IMR-90 (cell line): ENCODE measurements at regions not wholly inside any gene's neighbourhood (a gene's known extent, or its start where the extent isn't known, plus 50 kb on each side); places are given as distances from the start of the nearest gene placed in this dataset.
"Not testable (repeated sequence)": the region's sequence is repeated elsewhere in the genome, so short reads cannot be mapped to it uniquely, and the experiment has no call there.

Source experiments
- ATAC-seq: fragments of 200-7000 bp; cut with Tn5 transposase; 2 replicates; pipeline ENCODE4 v1.9.1; 2020; ENCODE audit warnings: low read depth, mild to moderate bottlenecking, moderate library complexity
- BruUV-seq: library from RNA; stranded (reverse); fragments of 400-500 nt; replicated peaks from 2 replicates; lab custom pipeline; 2021; lab: Mats Ljungman, UMichigan
- CTCF ChIA-PET: fragments of 300-600 bp; formaldehyde crosslinking; extraction: SDS; loops from one replicate; lab custom pipeline; 2021; ENCODE audit warnings: antibody characterized with exemption; lab: Yijun Ruan, JAX
- POLR2A ChIA-PET: fragments of 300-600 bp; sonication (Branson Sonifier 250); formaldehyde crosslinking; loops from one replicate; lab custom pipeline; 2022; ENCODE audit warnings: antibody characterized with exemption; ENCODE audit not compliant: unreplicated experiment; lab: Charles Lee
- DNase-seq: peaks from one replicate; pipeline ENCODE4 v3.0.0; 2013
- H2AFZ ChIP-seq: replicated peaks from 2 replicates; pipeline ENCODE3; 2013; ENCODE audit warnings: low read length, mild to moderate bottlenecking; ENCODE audit not compliant: poor library complexity
- H2AK5ac ChIP-seq: 2 replicates; pipeline ENCODE4 v1.6.1; 2013; ENCODE audit warnings: low read depth, low read length, inconsistent platforms
- H2AK9ac ChIP-seq: replicated peaks from 2 replicates; pipeline ENCODE3; 2013; ENCODE audit warnings: mild to moderate bottlenecking, low read depth, low read length, moderate library complexity; ENCODE audit not compliant: poor library complexity
- H2BK120ac ChIP-seq: 2 replicates; pipeline ENCODE4 v1.6.1; 2013; ENCODE audit warnings: low read depth, low read length, inconsistent platforms
- H2BK15ac ChIP-seq: 3 replicates; pipeline ENCODE4 v1.6.1; 2013; ENCODE audit warnings: low read depth, low read length, inconsistent platforms
- H2BK20ac ChIP-seq: 2 replicates; pipeline ENCODE4 v1.6.1; 2013; ENCODE audit warnings: low read depth, mild to moderate bottlenecking, inconsistent platforms, low read length, moderate library complexity
- H2BK5ac ChIP-seq: 2 replicates; pipeline ENCODE4 v1.6.1; 2013; ENCODE audit warnings: mild to moderate bottlenecking, low read depth, low read length, inconsistent platforms; ENCODE audit not compliant: poor library complexity, severe bottlenecking
- H3K14ac ChIP-seq: replicated peaks from 2 replicates; pipeline ENCODE4 v1.6.1; 2013; ENCODE audit warnings: low read depth, low read length, inconsistent platforms
- H3K18ac ChIP-seq: 2 replicates; pipeline ENCODE4 v1.6.1; 2013; ENCODE audit warnings: low read depth, low read length, control low read depth
- H3K23ac ChIP-seq: 2 replicates; pipeline ENCODE4 v1.6.1; 2013; ENCODE audit warnings: low read depth, low read length, inconsistent platforms
- H3K27ac ChIP-seq: 2 replicates; pipeline ENCODE4 v1.5.1; 2013; ENCODE audit warnings: mild to moderate bottlenecking, control low read depth, low read length; ENCODE audit not compliant: insufficient read depth
- H3K27me3 ChIP-seq: 2 replicates; pipeline ENCODE4 v1.6.1; 2013; ENCODE audit warnings: low read length; ENCODE audit not compliant: control insufficient read depth, insufficient read depth
- H3K36me3 ChIP-seq: 2 replicates; pipeline ENCODE4 v1.6.1; 2013; ENCODE audit warnings: low read length, mixed read lengths; ENCODE audit not compliant: control insufficient read depth, insufficient read depth
- H3K4ac ChIP-seq: 2 replicates; pipeline ENCODE4 v1.6.1; 2013; ENCODE audit warnings: low read depth, low read length, inconsistent platforms
- H3K4me1 ChIP-seq: 2 replicates; pipeline ENCODE4 v1.6.1; 2013; ENCODE audit warnings: low read length, mixed read lengths; ENCODE audit not compliant: control insufficient read depth, insufficient read depth
- H3K4me2 ChIP-seq: 2 replicates; pipeline ENCODE4 v1.6.1; 2013; ENCODE audit warnings: low read depth, mild to moderate bottlenecking, control low read depth, low read length, moderate library complexity
- H3K4me3 ChIP-seq: 2 replicates; pipeline ENCODE4 v1.5.1; 2013; ENCODE audit warnings: low read depth, mild to moderate bottlenecking, control low read depth, low read length, moderate library complexity; ENCODE audit not compliant: insufficient read depth
- H3K56ac ChIP-seq: 2 replicates; pipeline ENCODE4 v1.6.1; 2013; ENCODE audit warnings: low read length, inconsistent platforms; ENCODE audit not compliant: insufficient read depth; ENCODE audit errors: extremely low read depth
- H3K79me1 ChIP-seq, 2 experiments: 2 replicates each; pipeline ENCODE4 v1.6.1; 2013; ENCODE audit warnings: low read length in 2 of 2, inconsistent platforms in 1 of 2, low read depth in 1 of 2
- H3K9ac ChIP-seq: 2 replicates; pipeline ENCODE4 v1.6.1; 2013; ENCODE audit warnings: low read depth, low read length, control low read depth
- H3K9me1 ChIP-seq: 2 replicates; pipeline ENCODE4 v1.6.1; 2013; ENCODE audit warnings: low read length, inconsistent platforms; ENCODE audit not compliant: insufficient read depth
- H3K9me3 ChIP-seq: 2 replicates; pipeline ENCODE4 v1.6.1; 2013; ENCODE audit warnings: low read length; ENCODE audit not compliant: control insufficient read depth, insufficient read depth
- H4K20me1 ChIP-seq: 2 replicates; pipeline ENCODE4 v1.6.1; 2013; ENCODE audit warnings: low read length, inconsistent platforms; ENCODE audit not compliant: insufficient read depth
- H4K5ac ChIP-seq: 2 replicates; pipeline ENCODE4 v1.6.1; 2013; ENCODE audit warnings: mild to moderate bottlenecking, low read depth, low read length, control low read depth
- H4K8ac ChIP-seq, 2 experiments: 2 replicates each; pipeline ENCODE4 v1.6.1; 2013; ENCODE audit warnings: low read depth in 2 of 2, low read length in 2 of 2, control low read depth in 1 of 2, inconsistent platforms in 1 of 2
- H4K91ac ChIP-seq: 2 replicates; pipeline ENCODE4 v1.6.1; 2013; ENCODE audit warnings: low read depth, low read length, inconsistent platforms; ENCODE audit not compliant: insufficient read depth
- WGBS, 2 experiments: methylation state at CpG; one replicate each; pipeline versions ENCODE4 v1.1.5 to v1.1.7; 2013; ENCODE audit warnings: missing lambda C conversion rate in 2 of 2; ENCODE audit not compliant: insufficient read length in 1 of 2; ENCODE audit errors: extremely low coverage in 2 of 2; 5-methylcytosine and 5-hydroxymethylcytosine counted together
- dilution Hi-C: fragments of 300-500 bp; cut with HindIII; formaldehyde crosslinking; loops from one replicate; pipeline ENCODE4 v1.14.3; 2018; ENCODE audit warnings: low sequenced_read_pairs; ENCODE audit not compliant: unreplicated experiment
- in situ Hi-C: fragments of 300-500 bp; cut with MboI; formaldehyde crosslinking; loops from 3 replicates; pipeline ENCODE4 v1.14.3; 2019; ENCODE audit warnings: low sequenced_read_pairs, inconsistent platforms, mixed read lengths
- intact Hi-C: fragments of 100-400 bp; cut with micrococcal nuclease; formaldehyde crosslinking; loops from 2 replicates; pipeline ENCODE4 v1.10.0; 2022

DNA sequence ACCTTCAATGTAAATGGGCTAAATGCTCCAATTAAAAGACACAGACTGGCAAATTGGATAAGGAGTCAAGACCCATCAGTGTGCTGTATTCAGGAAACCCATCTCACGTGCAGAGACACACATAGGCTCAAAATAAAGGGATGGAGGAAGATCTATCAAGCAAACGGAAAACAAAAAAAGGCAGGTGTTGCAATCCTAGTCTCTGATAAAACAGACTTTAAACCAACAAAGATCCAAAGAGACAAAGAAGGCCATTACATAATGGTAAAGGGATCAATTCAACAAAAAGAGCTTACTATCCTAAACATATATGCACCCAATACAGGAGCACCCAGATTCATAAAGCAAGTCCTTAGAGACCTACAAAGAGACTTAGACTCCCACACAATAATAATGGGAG is 161.6 kb downstream of the AHSP start:
- BruUV-seq, CTCF ChIA-PET, H3K4me1 ChIP-seq, H3K18ac ChIP-seq, H3K36me3 ChIP-seq, H3K56ac ChIP-seq, H3K4ac ChIP-seq, H3K27me3 ChIP-seq, ATAC-seq, H3K79me1 ChIP-seq, H3K4me3 ChIP-seq, H3K9ac ChIP-seq, POLR2A ChIA-PET, H2AK9ac ChIP-seq, H3K27ac ChIP-seq, H2BK15ac ChIP-seq, intact Hi-C loops, H2BK120ac ChIP-seq, DNase-seq, H3K9me3 ChIP-seq, H4K8ac ChIP-seq, H4K5ac ChIP-seq, H4K20me1 ChIP-seq, H3K9me1 ChIP-seq, dilution Hi-C loops, H3K14ac ChIP-seq, H2BK20ac ChIP-seq, H3K4me2 ChIP-seq, H3K23ac ChIP-seq, H4K91ac ChIP-seq, H2AFZ ChIP-seq, H2BK5ac ChIP-seq, H2AK5ac ChIP-seq, in situ Hi-C loops: not testable (repeated sequence)
- no CpG with 5 or more reads among the region's 2 CpGs for WGBS, 2 experiments

DNA sequence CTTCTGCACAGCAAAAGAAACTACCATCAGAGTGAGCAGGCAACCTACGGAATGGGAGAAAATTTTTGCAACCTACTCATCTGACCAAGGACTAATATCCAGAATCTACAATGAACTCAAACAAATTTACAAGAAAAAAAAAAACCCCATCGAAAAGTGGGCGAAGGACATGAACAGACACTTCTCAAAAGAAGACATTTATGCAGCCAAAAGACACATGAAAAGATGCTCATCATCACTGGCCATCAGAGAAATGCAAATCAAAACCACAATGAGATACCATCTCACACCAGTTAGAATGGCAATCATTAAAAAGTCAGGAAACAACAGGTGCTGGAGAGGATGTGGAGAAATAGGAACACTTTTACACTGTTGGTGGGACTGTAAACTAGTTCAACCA is 164.6 kb downstream of the AHSP start:
- ATAC-seq, H3K23ac ChIP-seq, dilution Hi-C loops, H3K4me2 ChIP-seq, POLR2A ChIA-PET, H3K4ac ChIP-seq, H2AK5ac ChIP-seq, H3K14ac ChIP-seq, H3K56ac ChIP-seq, H3K18ac ChIP-seq, H4K20me1 ChIP-seq, H2AK9ac ChIP-seq, H3K79me1 ChIP-seq, H4K91ac ChIP-seq, H2AFZ ChIP-seq, BruUV-seq, H3K4me1 ChIP-seq, CTCF ChIA-PET, H3K27ac ChIP-seq, H2BK5ac ChIP-seq, H2BK15ac ChIP-seq, H3K27me3 ChIP-seq, H2BK120ac ChIP-seq, H3K9ac ChIP-seq, H3K36me3 ChIP-seq, H2BK20ac ChIP-seq, H4K5ac ChIP-seq, H3K9me1 ChIP-seq, DNase-seq, in situ Hi-C loops, H4K8ac ChIP-seq, H3K4me3 ChIP-seq, H3K9me3 ChIP-seq: not testable (repeated sequence)
- no CpG with 5 or more reads among the region's 3 CpGs for WGBS, 2 experiments
- intact Hi-C loops, result loop anchor here (10.0 kb wide), 1 partner anchor 478 kb away; the partner anchor contains the start of genes PYDC1 and TRIM72
